ENCODE measurements at regions not wholly inside any gene's neighbourhood (a gene's known extent, or its start where the extent isn't known, plus 50 kb on each side); places are given as distances from the start of the nearest gene placed in this dataset.
"Not testable (repeated sequence)": the region's sequence is repeated elsewhere in the genome, so short reads cannot be mapped to it uniquely, and the experiment has no call there.

- TF ChIP-seq CTCF (conservative IDR thresholded peaks at IDR 0.05; ENCODE audit: low read depth, low read length); EZH2 (IDR thresholded peaks at IDR 0.05; ENCODE audit: borderline replicate concordance, low read depth, low read length, poor library complexity, severe bottlenecking): not testable (repeated sequence)
Observed at GRCh38 chr7:76849887-76850563, 182.1 kb downstream of the SPDYE17 start.
